ENCODE measurements at regions not wholly inside any gene's neighbourhood (a gene's known extent, or its start where the extent isn't known, plus 50 kb on each side); places are given as distances from the start of the nearest gene placed in this dataset.
"Not testable (repeated sequence)": the region's sequence is repeated elsewhere in the genome, so short reads cannot be mapped to it uniquely, and the experiment has no call there.

DNA sequence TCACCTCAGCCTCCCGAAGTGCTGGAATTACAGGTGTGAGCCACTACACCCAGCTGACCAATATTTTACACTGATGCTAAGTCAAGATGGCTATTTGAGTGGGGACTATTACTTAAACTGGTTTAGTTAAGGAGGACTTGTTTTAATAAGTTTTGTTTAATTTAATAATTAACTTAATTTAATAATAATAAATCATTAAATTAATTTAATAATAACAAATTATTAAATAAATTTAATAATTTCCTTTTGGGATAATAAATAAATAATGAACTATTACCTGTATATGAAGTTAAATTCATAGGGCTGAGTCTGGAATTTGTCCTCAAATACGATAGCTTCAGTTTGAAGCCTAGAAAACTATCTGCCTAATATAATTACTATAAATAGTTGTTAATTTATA is 665.1 kb upstream of the COX7C start:
- Mint-ChIP-seq H3K4me1 (no peaks in the 10 kb centered on the region), H3K9me3 (peaks cover 0 to 7% of the 10 kb centered on the region in 2 donors), H3K4me3 (no peak overlapping the region), H3K27me3 (no peaks in the 10 kb centered on the region), H3K27ac (no peak overlapping the region)
- no peak for ATAC-seq
- DNase-seq = no peak

DNA sequence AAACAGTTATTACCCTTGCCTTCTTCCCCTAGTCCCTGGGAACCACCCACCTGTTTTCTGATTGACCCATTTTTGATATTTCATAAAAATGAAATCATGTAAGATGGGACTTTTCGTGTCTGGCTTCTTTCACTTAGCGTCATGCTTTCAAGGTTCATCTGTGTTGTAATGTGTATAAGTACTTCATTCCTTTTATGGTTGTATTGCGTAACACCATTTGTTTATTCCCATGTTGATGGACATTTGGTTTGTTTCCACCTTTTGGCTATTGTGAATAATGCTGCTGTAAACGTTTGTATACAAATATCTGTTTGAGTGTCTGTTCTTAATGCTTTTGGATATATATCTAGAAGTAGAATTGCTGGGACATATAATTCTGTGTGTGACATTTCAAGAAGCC is 650.1 kb upstream of the COX7C start:
- Mint-ChIP-seq H3K27ac (no peak overlapping the region), H3K27me3 (no peaks in the 10 kb centered on the region)

GRCh38 chr5:85972539-85972938 is 645.2 kb upstream of the COX7C start:
- ATAC-seq (no peak), DNase-seq (no peak)
- Mint-ChIP-seq H3K4me1 (no peaks in the 10 kb centered on the region), H3K27ac (no peak overlapping the region), H3K4me3 (no peak overlapping the region), H3K27me3 (no peaks in the 10 kb centered on the region), H3K9me3 (no peaks in the 10 kb centered on the region)

More for the DNA sequence above, 650.1 kb upstream of the COX7C start:
- DNase-seq (no peak), ATAC-seq (no peak)
- H3K4me1 Mint-ChIP-seq = no peaks in the 10 kb centered on the region
- no peaks in the 10 kb centered on the region for H3K9me3 Mint-ChIP-seq
- H3K4me3 Mint-ChIP-seq = no peak overlapping the region

DNA sequence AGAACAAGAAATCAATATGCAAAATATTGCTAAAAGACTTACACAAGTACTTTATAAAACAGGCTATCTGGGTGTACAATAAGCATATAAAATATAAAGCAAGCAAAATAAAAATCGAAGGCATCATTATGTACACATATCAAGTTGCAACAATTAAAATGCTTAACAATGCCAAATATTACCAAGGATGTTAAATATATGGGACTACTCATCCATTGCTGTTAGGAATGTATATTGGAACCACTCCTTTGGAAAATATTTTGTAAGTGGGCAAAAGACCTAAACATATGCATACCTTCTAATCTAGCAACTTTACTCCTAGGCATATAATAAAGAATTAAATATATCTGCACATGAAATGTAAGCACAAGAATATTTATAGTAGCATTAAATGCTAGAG is 632.6 kb upstream of the COX7C start:
- no peak overlapping the region for H3K4me3 Mint-ChIP-seq
- ATAC-seq (no peak), DNase-seq (no peak)
- H3K9me3 Mint-ChIP-seq = peaks cover 3 to 9% of the 10 kb centered on the region in 2 donors
- no peaks in the 10 kb centered on the region for H3K27me3 Mint-ChIP-seq
- no peak overlapping the region for H3K27ac Mint-ChIP-seq
- H3K4me1 Mint-ChIP-seq = no peaks in the 10 kb centered on the region

- H3K9me3 Mint-ChIP-seq = peaks cover 12 to 16% of the 10 kb centered on the region in 2 donors
- no peak for ATAC-seq
- H3K27ac Mint-ChIP-seq = no peak overlapping the region
- DNase-seq = no peak
- no peak overlapping the region for H3K4me3 Mint-ChIP-seq
- H3K27me3 Mint-ChIP-seq = no peaks in the 10 kb centered on the region
- H3K4me1 Mint-ChIP-seq = no peaks in the 10 kb centered on the region
Observed at GRCh38 chr5:85990998-85991397, 626.7 kb upstream of the COX7C start.

- H3K4me1 Mint-ChIP-seq, H3K4me3 Mint-ChIP-seq, ATAC-seq, H3K27me3 Mint-ChIP-seq, H3K27ac Mint-ChIP-seq, DNase-seq: not testable (repeated sequence)
- peaks cover 9 to 26% of the 10 kb centered on the region in 2 donors for H3K9me3 Mint-ChIP-seq
Observed at GRCh38 chr5:85994653-85995052, 623.1 kb upstream of the COX7C start.

DNA sequence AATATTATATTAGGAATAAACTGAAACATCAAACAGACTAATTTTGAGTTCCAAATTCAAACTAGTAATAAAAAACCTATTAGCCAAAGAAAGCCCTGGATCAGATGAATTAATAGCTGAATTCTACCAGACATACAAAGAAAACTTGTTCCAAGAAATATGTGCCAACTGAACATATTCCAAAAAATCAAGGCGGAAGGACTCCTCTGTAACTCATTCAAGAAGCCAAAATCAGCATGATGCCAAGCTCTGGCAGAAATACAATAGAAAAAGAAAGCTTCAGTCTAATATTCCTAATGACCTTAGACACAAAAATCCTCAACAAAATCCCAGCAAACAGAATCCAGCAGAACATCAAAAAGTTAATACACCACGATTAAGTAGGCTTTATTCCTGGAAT is 619.1 kb upstream of the COX7C start:
- no peaks in the 10 kb centered on the region for H3K27me3 Mint-ChIP-seq
- ATAC-seq (no peak), DNase-seq (no peak)
- H3K4me1 Mint-ChIP-seq = no peaks in the 10 kb centered on the region
- peaks cover 0 to 11% of the 10 kb centered on the region in 2 donors for H3K9me3 Mint-ChIP-seq
- H3K27ac Mint-ChIP-seq = no peak overlapping the region
- no peak overlapping the region for H3K4me3 Mint-ChIP-seq

- no peaks in the 10 kb centered on the region for H3K27me3 Mint-ChIP-seq
- H3K4me3 Mint-ChIP-seq = no peak overlapping the region
- DNase-seq = no peak
- no peak for ATAC-seq
- no peak overlapping the region for H3K27ac Mint-ChIP-seq
- no peaks in the 10 kb centered on the region for H3K4me1 Mint-ChIP-seq
- H3K9me3 Mint-ChIP-seq = peaks cover 13 to 33% of the 10 kb centered on the region in 2 donors
Observed at GRCh38 chr5:86008293-86008692, 609.4 kb upstream of the COX7C start.

DNA sequence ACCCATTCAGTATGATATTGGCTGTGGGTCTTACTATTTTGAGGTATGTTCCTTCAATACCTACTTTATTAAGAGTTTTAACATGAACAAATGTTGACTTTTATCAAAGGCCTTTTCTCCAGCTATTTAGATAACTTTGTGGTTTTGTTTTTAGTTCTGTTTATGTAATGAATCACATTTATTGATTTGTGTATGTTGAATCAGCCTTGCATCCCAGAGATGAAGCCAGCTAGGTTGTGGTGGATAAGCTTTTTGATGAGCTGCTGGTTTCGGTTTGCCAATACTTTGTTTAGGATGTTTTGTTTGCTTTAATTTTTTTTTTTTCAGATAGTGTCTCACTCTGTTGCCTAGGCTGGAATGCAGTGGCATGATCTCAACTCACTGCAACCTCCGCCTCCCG is 609.0 kb upstream of the COX7C start:
- H3K27me3 Mint-ChIP-seq = no peaks in the 10 kb centered on the region

GRCh38 chr5:86011937-86012336 is 605.8 kb upstream of the COX7C start:
- peaks cover 13 to 33% of the 10 kb centered on the region in 2 donors for H3K9me3 Mint-ChIP-seq
- DNase-seq (no peak), ATAC-seq (no peak)
- H3K27me3 Mint-ChIP-seq = no peaks in the 10 kb centered on the region
- H3K27ac Mint-ChIP-seq = no peak overlapping the region
- no peaks in the 10 kb centered on the region for H3K4me1 Mint-ChIP-seq
- no peak overlapping the region for H3K4me3 Mint-ChIP-seq

More for the DNA sequence above, 609.0 kb upstream of the COX7C start:
- Mint-ChIP-seq H3K27ac (no peak overlapping the region), H3K4me1 (no peaks in the 10 kb centered on the region), H3K9me3 (peaks cover 13 to 33% of the 10 kb centered on the region in 2 donors), H3K4me3 (no peak overlapping the region)
- no peak for DNase-seq
- no peak for ATAC-seq

DNA sequence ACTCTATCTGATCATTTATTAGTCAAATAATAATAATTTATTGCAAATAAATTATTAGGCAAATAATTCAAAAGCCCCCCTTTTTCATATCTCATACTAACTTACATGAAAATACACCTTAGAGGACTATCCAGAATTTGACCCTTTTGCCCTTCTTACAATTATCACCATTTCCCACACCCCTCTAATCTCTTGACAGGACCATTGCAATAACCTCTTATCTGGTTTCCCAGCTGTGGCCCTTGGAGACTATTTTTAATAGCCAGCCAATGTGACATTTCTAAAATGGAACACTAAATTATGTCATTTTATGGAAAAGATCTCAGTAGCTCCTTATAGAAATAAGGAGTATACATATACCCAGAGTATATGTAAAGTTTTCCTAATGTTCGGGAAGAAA is 588.4 kb upstream of the COX7C start:
- H3K9me3 Mint-ChIP-seq = no peaks in the 10 kb centered on the region
- no peak for ATAC-seq
- H3K27me3 Mint-ChIP-seq = no peaks in the 10 kb centered on the region
- no peaks in the 10 kb centered on the region for H3K4me1 Mint-ChIP-seq
- no peak for DNase-seq
- H3K4me3 Mint-ChIP-seq = no peak overlapping the region
- H3K27ac Mint-ChIP-seq = no peak overlapping the region

GRCh38 chr5:86030753-86031152 is 587.0 kb upstream of the COX7C start:
- H3K27ac Mint-ChIP-seq = no peak overlapping the region
- DNase-seq = no peak

DNA sequence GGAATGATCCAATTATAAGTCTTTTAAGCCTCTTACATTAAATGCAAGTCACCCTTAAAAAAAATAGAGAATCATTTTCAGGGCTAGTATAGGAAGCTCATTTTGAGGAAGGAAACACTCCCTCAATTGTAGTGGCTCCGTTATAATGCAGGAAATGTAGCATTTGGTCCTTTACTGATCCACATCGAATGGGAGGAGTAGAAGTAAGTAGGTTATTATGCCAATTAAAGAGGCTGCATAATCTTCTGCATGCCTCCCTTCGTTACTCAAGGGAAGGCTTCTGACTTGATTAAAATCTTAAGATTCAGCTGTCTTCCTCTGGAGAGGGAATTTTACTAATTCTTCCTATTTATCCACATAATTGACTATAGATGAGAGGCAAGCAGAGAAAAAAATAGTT is 579.2 kb upstream of the COX7C start:
- no peak overlapping the region for H3K4me3 Mint-ChIP-seq
- H3K27me3 Mint-ChIP-seq = no peaks in the 10 kb centered on the region
- H3K4me1 Mint-ChIP-seq = no peaks in the 10 kb centered on the region
- DNase-seq = no peak
- H3K9me3 Mint-ChIP-seq = peaks cover 0 to 6% of the 10 kb centered on the region in 2 donors
- ATAC-seq = no peak
- no peak overlapping the region for H3K27ac Mint-ChIP-seq

More at GRCh38 chr5:86030753-86031152, 587.0 kb upstream of the COX7C start:
- Mint-ChIP-seq H3K4me1 (no peaks in the 10 kb centered on the region), H3K4me3 (no peak overlapping the region), H3K27me3 (no peaks in the 10 kb centered on the region), H3K9me3 (no peaks in the 10 kb centered on the region)
- no peak for ATAC-seq

DNA sequence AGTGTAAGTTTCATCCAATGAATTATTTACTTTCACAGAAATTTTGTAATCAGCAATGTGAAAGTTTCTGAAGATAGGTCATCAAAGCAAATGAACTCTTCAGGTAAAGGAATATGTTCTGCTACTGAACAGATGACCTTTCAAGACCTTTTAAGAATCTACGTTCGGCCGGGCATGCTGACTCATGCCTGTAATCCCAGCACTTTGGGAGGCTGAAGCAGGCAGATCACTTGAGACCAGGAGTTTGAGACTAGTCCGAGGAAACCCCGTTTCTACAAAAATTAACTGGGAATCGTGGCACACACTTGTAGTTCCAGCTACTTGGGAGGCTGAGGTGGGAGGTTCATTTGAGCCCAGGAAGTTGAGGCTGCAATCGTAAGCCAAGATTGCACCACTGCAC is 578.4 kb upstream of the COX7C start:
- ATAC-seq (no peak), DNase-seq (no peak)
- Mint-ChIP-seq H3K4me1 (no peaks in the 10 kb centered on the region), H3K27me3 (no peaks in the 10 kb centered on the region), H3K9me3 (peaks cover 0 to 6% of the 10 kb centered on the region in 2 donors), H3K27ac (peak overlapping the region in 1 of 2 donors; percentile 74), H3K4me3 (no peak overlapping the region)

DNA sequence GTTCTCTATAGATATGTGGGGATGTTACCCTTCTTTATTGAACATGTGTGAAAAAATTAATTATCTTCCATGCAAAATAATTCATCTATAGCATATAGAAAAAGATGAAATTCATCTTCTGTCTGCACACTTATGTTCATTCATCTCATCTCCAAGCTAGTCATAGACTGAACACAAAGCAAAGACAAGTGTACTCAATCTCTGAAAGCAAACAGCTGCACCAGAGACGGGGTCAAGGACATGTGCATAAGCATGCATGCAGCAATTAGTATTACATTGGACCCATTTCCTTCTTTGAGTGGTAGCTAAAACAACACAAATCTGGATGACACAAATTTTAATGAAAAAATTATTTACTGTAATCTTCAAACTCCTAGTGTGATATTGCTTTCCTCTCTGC is 547.0 kb upstream of the COX7C start:
- no peaks in the 10 kb centered on the region for H3K4me1 Mint-ChIP-seq
- H3K27me3 Mint-ChIP-seq = no peaks in the 10 kb centered on the region
- H3K4me3 Mint-ChIP-seq = no peak overlapping the region
- no peak for ATAC-seq
- H3K9me3 Mint-ChIP-seq = no peaks in the 10 kb centered on the region
- DNase-seq = no peak
- no peak overlapping the region for H3K27ac Mint-ChIP-seq

DNA sequence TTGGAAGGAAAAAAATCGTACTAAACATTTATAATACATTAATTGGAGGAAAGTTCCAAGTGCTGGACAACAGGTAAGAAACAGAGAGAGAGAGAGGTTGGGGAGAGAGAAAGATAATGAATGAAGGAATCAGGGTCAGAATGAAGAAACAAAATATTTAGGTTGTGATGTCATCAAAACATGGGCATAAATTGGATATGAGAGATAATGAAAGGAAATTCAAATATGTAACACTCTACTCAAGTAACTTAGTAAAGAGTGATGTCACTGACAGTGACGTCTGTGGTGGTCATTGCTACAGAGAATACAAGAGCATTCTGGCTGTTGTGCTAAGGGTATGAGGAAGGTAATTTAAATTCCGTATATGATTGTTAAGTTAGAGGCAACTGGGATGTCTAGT is 543.4 kb upstream of the COX7C start:
- Mint-ChIP-seq H3K27ac (no peak overlapping the region), H3K4me1 (no peaks in the 10 kb centered on the region), H3K9me3 (peaks cover 6 to 7% of the 10 kb centered on the region in 2 donors), H3K4me3 (no peak overlapping the region), H3K27me3 (no peaks in the 10 kb centered on the region)
- ATAC-seq (no peak), DNase-seq (no peak)

- Mint-ChIP-seq H3K4me3 (no peak overlapping the region), H3K27ac (no peak overlapping the region), H3K4me1 (no peaks in the 10 kb centered on the region), H3K9me3 (peaks cover 10% of the 10 kb centered on the region in 2 donors), H3K27me3 (no peaks in the 10 kb centered on the region)
- ATAC-seq = no peak
- DNase-seq = no peak
Observed at GRCh38 chr5:86075139-86075538, 542.6 kb upstream of the COX7C start.

Data from stimulated activated naive CD8-positive, alpha-beta T cell treated with anti-CD3 and anti-CD28 coated beads, Interleukin-15, amount 100 ng/mL, for 72 hours (primary cell).